ENCODE measurements at regions not wholly inside any gene's neighbourhood (a gene's known extent, or its start where the extent isn't known, plus 50 kb on each side); places are given as distances from the start of the nearest gene placed in this dataset.

GRCh38 chr1:96104506-96104905 is 617.1 kb upstream of the PTBP2 start:
- no peak overlapping the region for H3K4me2 ChIP-seq (ENCODE audit: low read depth, low read length, poor library complexity, severe bottlenecking)
- no peak overlapping the region for H2AFZ ChIP-seq (ENCODE audit: low read depth, low read length, severe bottlenecking)
- no peaks in the 10 kb centered on the region for H3K9me3 ChIP-seq (ENCODE audit: insufficient read depth, low read length)
- H3K79me2 ChIP-seq (ENCODE audit: insufficient read depth, low read length): no peaks in the 10 kb centered on the region
- TF ChIP-seq EZH2phosphoT487 (conservative IDR thresholded peaks at IDR 0.05; ENCODE audit: low read length) (no peak), CTCF (IDR thresholded peaks at IDR 0.05; ENCODE audit: insufficient read depth, low read length, poor library complexity, severe bottlenecking) (no peak)
- H3F3A ChIP-seq (ENCODE audit: insufficient read depth): no peaks in the 10 kb centered on the region
- no peak overlapping the region for H3K4me3 ChIP-seq (ENCODE audit: insufficient read depth, low read length, poor library complexity, severe bottlenecking)
- H3K9ac ChIP-seq (ENCODE audit: low read length): no peak overlapping the region
- H4K20me1 ChIP-seq (ENCODE audit: low read depth, low read length): no peaks in the 10 kb centered on the region
- H3K27ac ChIP-seq (ENCODE audit: low read depth, low read length): no peak overlapping the region
- H3K9me2 ChIP-seq (replicated peaks; ENCODE audit: insufficient read depth, low read length): no peaks in the 10 kb centered on the region
- no peaks in the 10 kb centered on the region for H3K27me3 ChIP-seq (ENCODE audit: low read length)
- H3K36me3 ChIP-seq (ENCODE audit: low read length): no peaks in the 10 kb centered on the region

GRCh38 chr1:96104906-96105305 is 616.7 kb upstream of the PTBP2 start:
- Histone ChIP-seq H3K9me3 (ENCODE audit: insufficient read depth, low read length) (no peaks in the 10 kb centered on the region), H3K27me3 (ENCODE audit: low read length) (no peaks in the 10 kb centered on the region), H2AFZ (ENCODE audit: low read depth, low read length, severe bottlenecking) (no peak overlapping the region), H3K27ac (ENCODE audit: low read depth, low read length) (no peak overlapping the region), H3K36me3 (ENCODE audit: low read length) (no peaks in the 10 kb centered on the region), H3K4me2 (ENCODE audit: low read depth, low read length, poor library complexity, severe bottlenecking) (no peak overlapping the region), H3K79me2 (ENCODE audit: insufficient read depth, low read length) (no peaks in the 10 kb centered on the region), H3K4me3 (ENCODE audit: insufficient read depth, low read length, poor library complexity, severe bottlenecking) (no peak overlapping the region), H3F3A (ENCODE audit: insufficient read depth) (no peaks in the 10 kb centered on the region), H3K9me2 (replicated peaks; ENCODE audit: insufficient read depth, low read length) (no peaks in the 10 kb centered on the region), H3K9ac (ENCODE audit: low read length) (no peak overlapping the region), H4K20me1 (ENCODE audit: low read depth, low read length) (no peaks in the 10 kb centered on the region)
- TF ChIP-seq EZH2phosphoT487 (conservative IDR thresholded peaks at IDR 0.05; ENCODE audit: low read length) (no peak), CTCF (IDR thresholded peaks at IDR 0.05; ENCODE audit: insufficient read depth, low read length, poor library complexity, severe bottlenecking) (no peak)

- H3K79me2 ChIP-seq (ENCODE audit: insufficient read depth, low read length): no peaks in the 10 kb centered on the region
- H2AFZ ChIP-seq (ENCODE audit: low read depth, low read length, severe bottlenecking): no peak overlapping the region
- no peaks in the 10 kb centered on the region for H3K27me3 ChIP-seq (ENCODE audit: low read length)
- H3K36me3 ChIP-seq (ENCODE audit: low read length): no peaks in the 10 kb centered on the region
- TF ChIP-seq EZH2phosphoT487 (conservative IDR thresholded peaks at IDR 0.05; ENCODE audit: low read length) (no peak), CTCF (IDR thresholded peaks at IDR 0.05; ENCODE audit: insufficient read depth, low read length, poor library complexity, severe bottlenecking) (no peak)
- H3K9me3 ChIP-seq (ENCODE audit: insufficient read depth, low read length): no peaks in the 10 kb centered on the region
- no peak overlapping the region for H3K9ac ChIP-seq (ENCODE audit: low read length)
- H3K4me3 ChIP-seq (ENCODE audit: insufficient read depth, low read length, poor library complexity, severe bottlenecking): no peak overlapping the region
- H3F3A ChIP-seq (ENCODE audit: insufficient read depth): no peaks in the 10 kb centered on the region
- H4K20me1 ChIP-seq (ENCODE audit: low read depth, low read length): no peaks in the 10 kb centered on the region
- no peaks in the 10 kb centered on the region for H3K9me2 ChIP-seq (replicated peaks; ENCODE audit: insufficient read depth, low read length)
- H3K27ac ChIP-seq (ENCODE audit: low read depth, low read length): no peak overlapping the region
- no peak overlapping the region for H3K4me2 ChIP-seq (ENCODE audit: low read depth, low read length, poor library complexity, severe bottlenecking)
Measured at GRCh38 chr1:96116731-96117130, 604.9 kb upstream of the PTBP2 start.

GRCh38 chr1:96130432-96130831 is 591.2 kb upstream of the PTBP2 start:
- Histone ChIP-seq H3K36me3 (ENCODE audit: low read length) (no peaks in the 10 kb centered on the region), H3K27ac (ENCODE audit: low read depth, low read length) (no peak overlapping the region), H3K4me3 (ENCODE audit: insufficient read depth, low read length, poor library complexity, severe bottlenecking) (no peak overlapping the region), H4K20me1 (ENCODE audit: low read depth, low read length) (no peaks in the 10 kb centered on the region), H3K9me2 (replicated peaks; ENCODE audit: insufficient read depth, low read length) (no peaks in the 10 kb centered on the region), H3K4me2 (ENCODE audit: low read depth, low read length, poor library complexity, severe bottlenecking) (no peak overlapping the region), H3K9me3 (ENCODE audit: insufficient read depth, low read length) (no peaks in the 10 kb centered on the region), H2AFZ (ENCODE audit: low read depth, low read length, severe bottlenecking) (no peak overlapping the region), H3K79me2 (ENCODE audit: insufficient read depth, low read length) (no peaks in the 10 kb centered on the region), H3F3A (ENCODE audit: insufficient read depth) (no peaks in the 10 kb centered on the region), H3K9ac (ENCODE audit: low read length) (no peak overlapping the region), H3K27me3 (ENCODE audit: low read length) (no peaks in the 10 kb centered on the region)
- TF ChIP-seq EZH2phosphoT487 (conservative IDR thresholded peaks at IDR 0.05; ENCODE audit: low read length) (no peak), CTCF (IDR thresholded peaks at IDR 0.05; ENCODE audit: insufficient read depth, low read length, poor library complexity, severe bottlenecking) (no peak)
